ENCODE measurements at regions not wholly inside any gene's neighbourhood (a gene's known extent, or its start where the extent isn't known, plus 50 kb on each side); places are given as distances from the start of the nearest gene placed in this dataset.

DNA sequence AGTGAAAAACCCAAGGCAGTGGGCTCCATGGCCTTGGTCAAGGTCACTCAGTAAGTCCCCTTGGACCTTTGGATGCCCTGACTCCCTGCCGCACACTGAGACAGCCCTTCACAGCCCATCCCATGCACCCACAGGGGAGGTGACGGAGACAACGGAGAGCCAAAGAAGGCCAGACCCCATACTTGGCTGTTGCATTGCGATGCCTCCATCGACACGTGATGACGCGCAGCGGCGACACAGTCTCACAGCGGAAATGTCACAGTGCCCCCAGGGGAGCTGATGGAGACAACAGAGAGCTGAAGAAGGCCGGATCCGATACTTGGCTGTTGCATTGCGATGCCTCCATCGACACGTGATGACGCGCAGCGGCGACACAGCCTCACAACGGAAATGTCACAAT lies 282.4 kb downstream of the TEX29 start:
- Mint-ChIP-seq H3K27me3 (peaks cover 31% of the 10 kb centered on the region), H3K27ac (no peak overlapping the region), H3K9me3 (ENCODE audit: low read depth) (no peaks in the 10 kb centered on the region), H3K36me3 (ENCODE audit: insufficient read depth) (no peaks in the 10 kb centered on the region), H3K4me3 (ENCODE audit: low read depth) (no peak overlapping the region), H3K4me1 (ENCODE audit: low read depth) (peaks cover 14% of the 10 kb centered on the region)
- DNase-seq (ENCODE audit: low spot score, unreplicated experiment) = no peak
- TF ChIP-seq, protein P1, sequence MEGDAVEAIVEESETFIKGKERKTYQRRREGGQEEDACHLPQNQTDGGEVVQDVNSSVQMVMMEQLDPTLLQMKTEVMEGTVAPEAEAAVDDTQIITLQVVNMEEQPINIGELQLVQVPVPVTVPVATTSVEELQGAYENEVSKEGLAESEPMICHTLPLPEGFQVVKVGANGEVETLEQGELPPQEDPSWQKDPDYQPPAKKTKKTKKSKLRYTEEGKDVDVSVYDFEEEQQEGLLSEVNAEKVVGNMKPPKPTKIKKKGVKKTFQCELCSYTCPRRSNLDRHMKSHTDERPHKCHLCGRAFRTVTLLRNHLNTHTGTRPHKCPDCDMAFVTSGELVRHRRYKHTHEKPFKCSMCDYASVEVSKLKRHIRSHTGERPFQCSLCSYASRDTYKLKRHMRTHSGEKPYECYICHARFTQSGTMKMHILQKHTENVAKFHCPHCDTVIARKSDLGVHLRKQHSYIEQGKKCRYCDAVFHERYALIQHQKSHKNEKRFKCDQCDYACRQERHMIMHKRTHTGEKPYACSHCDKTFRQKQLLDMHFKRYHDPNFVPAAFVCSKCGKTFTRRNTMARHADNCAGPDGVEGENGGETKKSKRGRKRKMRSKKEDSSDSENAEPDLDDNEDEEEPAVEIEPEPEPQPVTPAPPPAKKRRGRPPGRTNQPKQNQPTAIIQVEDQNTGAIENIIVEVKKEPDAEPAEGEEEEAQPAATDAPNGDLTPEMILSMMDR (IDR thresholded peaks at IDR 0.05; ENCODE audit: unreplicated experiment) = no peak

DNA sequence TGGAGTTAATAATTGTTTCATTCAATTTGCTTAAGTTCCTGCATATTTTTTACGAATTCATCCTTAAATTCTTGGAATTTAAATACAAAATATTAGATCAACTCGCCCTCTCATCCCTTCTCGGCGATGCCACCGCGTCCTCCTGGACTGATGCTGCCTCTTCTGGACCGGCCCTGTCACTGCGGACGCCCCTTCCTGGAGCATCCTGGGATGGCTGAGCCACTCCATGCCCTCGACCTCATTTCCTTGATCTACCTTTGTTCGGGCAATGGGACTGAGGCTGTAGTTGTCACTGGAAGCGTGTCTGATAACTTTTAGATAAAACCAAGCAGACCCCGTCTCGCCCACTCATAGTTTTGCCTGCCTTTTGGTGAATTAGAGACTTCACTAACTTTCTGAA lies 283.7 kb downstream of the TEX29 start:
- H3K27ac Mint-ChIP-seq = no peak overlapping the region
- DNase-seq (ENCODE audit: low spot score, unreplicated experiment) = no peak
- no peaks in the 10 kb centered on the region for H3K9me3 Mint-ChIP-seq (ENCODE audit: low read depth)
- H3K4me1 Mint-ChIP-seq (ENCODE audit: low read depth) = peaks cover 12% of the 10 kb centered on the region
- no peak overlapping the region for H3K4me3 Mint-ChIP-seq (ENCODE audit: low read depth)
- TF ChIP-seq, protein P1 (IDR thresholded peaks at IDR 0.05; ENCODE audit: unreplicated experiment) = no peak
- peaks cover 24% of the 10 kb centered on the region for H3K27me3 Mint-ChIP-seq
- H3K36me3 Mint-ChIP-seq (ENCODE audit: insufficient read depth) = no peaks in the 10 kb centered on the region

DNA sequence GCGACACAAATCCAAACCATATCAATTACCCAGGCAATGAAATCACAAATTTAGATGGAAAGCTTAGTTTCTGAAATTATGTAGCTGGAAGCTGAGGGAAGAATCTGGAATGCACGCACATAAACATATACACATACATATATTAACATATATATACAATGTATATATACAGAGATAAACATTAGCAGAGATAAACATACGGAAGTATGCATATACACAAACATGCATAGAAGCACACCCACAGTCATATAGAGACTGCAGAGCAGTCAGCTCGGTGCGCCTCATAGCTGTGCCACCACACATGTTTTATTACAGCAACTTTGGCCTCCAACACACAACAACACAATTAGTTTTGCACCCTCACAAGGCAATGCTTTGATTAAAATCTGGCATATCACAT lies 288.1 kb downstream of the TEX29 start:
- H3K4me3 Mint-ChIP-seq (ENCODE audit: low read depth) = no peak overlapping the region
- H3K9me3 Mint-ChIP-seq (ENCODE audit: low read depth) = no peaks in the 10 kb centered on the region
- no peaks in the 10 kb centered on the region for H3K36me3 Mint-ChIP-seq (ENCODE audit: insufficient read depth)
- no peaks in the 10 kb centered on the region for H3K4me1 Mint-ChIP-seq (ENCODE audit: low read depth)
- no peak overlapping the region for H3K27ac Mint-ChIP-seq
- H3K27me3 Mint-ChIP-seq = peaks cover 31% of the 10 kb centered on the region
- TF ChIP-seq, protein P1 (IDR thresholded peaks at IDR 0.05; ENCODE audit: unreplicated experiment) = no peak
- DNase-seq (ENCODE audit: low spot score, unreplicated experiment) = no peak

DNA sequence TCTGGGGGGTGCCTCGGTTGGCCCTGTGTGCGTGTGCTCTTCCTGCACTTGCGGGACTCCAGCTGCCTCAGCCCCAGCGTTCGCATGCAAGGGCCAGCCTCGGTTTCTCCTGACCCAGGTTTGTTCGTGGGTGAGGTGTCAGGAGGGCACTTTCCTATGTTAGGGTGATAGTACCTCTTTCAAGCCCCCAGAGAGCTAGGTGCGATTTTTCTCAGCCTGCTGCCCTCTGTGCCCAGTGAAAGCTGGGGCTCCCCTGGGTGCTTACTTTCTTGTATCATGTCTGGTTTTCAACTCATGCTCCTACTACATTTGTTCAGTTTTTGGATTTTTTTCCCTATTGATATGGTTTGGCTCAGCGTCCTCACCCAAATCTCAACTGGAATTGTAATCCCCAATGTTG lies 289.2 kb downstream of the TEX29 start:
- Mint-ChIP-seq H3K4me1 (ENCODE audit: low read depth) (peaks cover 4% of the 10 kb centered on the region), H3K4me3 (ENCODE audit: low read depth) (no peak overlapping the region), H3K27me3 (peaks cover 24% of the 10 kb centered on the region), H3K27ac (no peak overlapping the region), H3K36me3 (ENCODE audit: insufficient read depth) (no peaks in the 10 kb centered on the region), H3K9me3 (ENCODE audit: low read depth) (no peaks in the 10 kb centered on the region)
- TF ChIP-seq, protein P1 (IDR thresholded peaks at IDR 0.05; ENCODE audit: unreplicated experiment) = no peak
- DNase-seq (ENCODE audit: low spot score, unreplicated experiment) = no peak

DNA sequence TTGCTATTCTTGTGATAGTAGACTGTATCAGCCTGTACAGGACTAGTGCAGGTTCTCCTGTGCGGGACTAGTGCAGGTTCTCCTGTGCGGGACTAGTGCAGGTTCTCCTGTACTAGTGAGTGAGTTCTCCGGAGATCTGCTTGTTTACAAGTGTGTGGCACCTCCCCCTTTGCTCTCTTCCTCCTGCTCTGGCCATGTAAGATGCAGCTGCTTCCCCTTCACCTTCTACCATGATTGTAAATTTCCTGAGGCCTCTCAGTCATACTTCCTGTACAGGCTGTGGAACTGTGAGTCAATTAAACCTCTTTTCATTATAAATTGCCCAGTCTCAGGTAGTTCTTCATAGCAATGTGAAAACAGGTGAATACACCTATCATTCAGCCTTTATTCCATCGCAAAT lies 289.6 kb downstream of the TEX29 start:
- Mint-ChIP-seq H3K27ac (no peak overlapping the region), H3K36me3 (ENCODE audit: insufficient read depth) (no peaks in the 10 kb centered on the region), H3K4me3 (ENCODE audit: low read depth) (no peak overlapping the region), H3K9me3 (ENCODE audit: low read depth) (no peaks in the 10 kb centered on the region), H3K4me1 (ENCODE audit: low read depth) (peaks cover 7% of the 10 kb centered on the region), H3K27me3 (peaks cover 24% of the 10 kb centered on the region)
- TF ChIP-seq, protein P1 (IDR thresholded peaks at IDR 0.05; ENCODE audit: unreplicated experiment) = no peak
- DNase-seq (ENCODE audit: low spot score, unreplicated experiment) = no peak

Data from progenitor cell of endocrine pancreas (in vitro differentiated cells).